ENCODE measurements at regions not wholly inside any gene's neighbourhood (a gene's known extent, or its start where the extent isn't known, plus 50 kb on each side); places are given as distances from the start of the nearest gene placed in this dataset.

- DNase-seq (ENCODE audit: extremely low spot score in 2 of 2) = no peak
- H3K9me3 ChIP-seq = peaks cover 6% of the 10 kb centered on the region
- no peaks in the 10 kb centered on the region for H3K36me3 ChIP-seq
- no peaks in the 10 kb centered on the region for H3K27me3 ChIP-seq
- no peak for TF ChIP-seq POLR2AphosphoS5 (IDR thresholded peaks at IDR 0.05; ENCODE audit: insufficient read depth in 1 of 2, low read depth in 1 of 2)
- no peak for TF ChIP-seq POLR2A (IDR thresholded peaks at IDR 0.05)
- TF ChIP-seq, protein P1, sequence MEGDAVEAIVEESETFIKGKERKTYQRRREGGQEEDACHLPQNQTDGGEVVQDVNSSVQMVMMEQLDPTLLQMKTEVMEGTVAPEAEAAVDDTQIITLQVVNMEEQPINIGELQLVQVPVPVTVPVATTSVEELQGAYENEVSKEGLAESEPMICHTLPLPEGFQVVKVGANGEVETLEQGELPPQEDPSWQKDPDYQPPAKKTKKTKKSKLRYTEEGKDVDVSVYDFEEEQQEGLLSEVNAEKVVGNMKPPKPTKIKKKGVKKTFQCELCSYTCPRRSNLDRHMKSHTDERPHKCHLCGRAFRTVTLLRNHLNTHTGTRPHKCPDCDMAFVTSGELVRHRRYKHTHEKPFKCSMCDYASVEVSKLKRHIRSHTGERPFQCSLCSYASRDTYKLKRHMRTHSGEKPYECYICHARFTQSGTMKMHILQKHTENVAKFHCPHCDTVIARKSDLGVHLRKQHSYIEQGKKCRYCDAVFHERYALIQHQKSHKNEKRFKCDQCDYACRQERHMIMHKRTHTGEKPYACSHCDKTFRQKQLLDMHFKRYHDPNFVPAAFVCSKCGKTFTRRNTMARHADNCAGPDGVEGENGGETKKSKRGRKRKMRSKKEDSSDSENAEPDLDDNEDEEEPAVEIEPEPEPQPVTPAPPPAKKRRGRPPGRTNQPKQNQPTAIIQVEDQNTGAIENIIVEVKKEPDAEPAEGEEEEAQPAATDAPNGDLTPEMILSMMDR (IDR thresholded peaks at IDR 0.05) = no peak
- H3K4me3 ChIP-seq = no peak overlapping the region
- no peaks in the 10 kb centered on the region for H3K4me1 ChIP-seq
- intact Hi-C loops (cut with DNase I) = no loop called here
- H3K27ac ChIP-seq = no peak overlapping the region
Observed at GRCh38 chr11:100624346-100624745, 62.7 kb upstream of the ARHGAP42 start.

- H3K36me3 ChIP-seq = no peaks in the 10 kb centered on the region
- intact Hi-C loops (cut with DNase I) = no loop called here
- peaks cover 6% of the 10 kb centered on the region for H3K9me3 ChIP-seq
- no peaks in the 10 kb centered on the region for H3K27me3 ChIP-seq
- DNase-seq (ENCODE audit: extremely low spot score in 2 of 2) = no peak
- H3K27ac ChIP-seq = no peak overlapping the region
- no peak for TF ChIP-seq POLR2A (IDR thresholded peaks at IDR 0.05)
- TF ChIP-seq, protein P1 (IDR thresholded peaks at IDR 0.05) = no peak
- no peak for TF ChIP-seq POLR2AphosphoS5 (IDR thresholded peaks at IDR 0.05; ENCODE audit: insufficient read depth in 1 of 2, low read depth in 1 of 2)
- no peak overlapping the region for H3K4me3 ChIP-seq
- H3K4me1 ChIP-seq = no peaks in the 10 kb centered on the region
Observed at GRCh38 chr11:100625041-100625440, 62.0 kb upstream of the ARHGAP42 start.

GRCh38 chr11:100629671-100630070 is 57.4 kb upstream of the ARHGAP42 start:
- Histone ChIP-seq H3K9me3 (no peaks in the 10 kb centered on the region), H3K27ac (no peak overlapping the region), H3K36me3 (no peaks in the 10 kb centered on the region), H3K4me1 (peaks cover 7% of the 10 kb centered on the region), H3K4me3 (no peak overlapping the region), H3K27me3 (no peaks in the 10 kb centered on the region)
- no peak for DNase-seq (ENCODE audit: extremely low spot score in 2 of 2)
- TF ChIP-seq, protein P1 (IDR thresholded peaks at IDR 0.05) = no peak
- TF ChIP-seq POLR2A (IDR thresholded peaks at IDR 0.05) (no peak), POLR2AphosphoS5 (IDR thresholded peaks at IDR 0.05; ENCODE audit: insufficient read depth in 1 of 2, low read depth in 1 of 2) (no peak)
- intact Hi-C loops (cut with DNase I) = no loop called here

DNA sequence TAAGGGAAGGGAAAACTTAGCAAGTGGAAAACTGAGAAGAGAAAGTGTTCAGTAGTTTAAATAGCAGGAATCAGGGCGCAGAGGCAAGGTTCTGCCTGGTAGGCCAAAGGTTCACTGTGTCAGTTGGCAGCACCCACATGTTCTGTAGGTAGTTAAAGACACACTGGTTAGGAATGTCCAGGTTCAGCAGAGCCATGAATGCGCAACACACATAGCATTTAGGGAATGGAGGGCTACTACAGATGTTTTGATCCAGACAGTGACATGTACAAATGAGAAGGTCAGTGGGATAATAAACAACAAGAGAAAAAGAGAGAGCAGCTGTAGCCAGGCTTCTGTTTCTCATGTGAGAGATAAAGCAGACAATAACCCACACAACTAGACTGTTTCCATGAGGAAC is 56.2 kb upstream of the ARHGAP42 start:
- intact Hi-C loops (cut with DNase I) = no loop called here
- no peak for TF ChIP-seq POLR2A (IDR thresholded peaks at IDR 0.05)
- TF ChIP-seq, protein P1 (IDR thresholded peaks at IDR 0.05) = no peak
- TF ChIP-seq POLR2AphosphoS5 (IDR thresholded peaks at IDR 0.05; ENCODE audit: insufficient read depth in 1 of 2, low read depth in 1 of 2) = no peak
- Histone ChIP-seq H3K4me3 (no peak overlapping the region), H3K9me3 (no peaks in the 10 kb centered on the region), H3K4me1 (peaks cover 7% of the 10 kb centered on the region), H3K36me3 (no peaks in the 10 kb centered on the region), H3K27me3 (no peaks in the 10 kb centered on the region), H3K27ac (no peak overlapping the region)
- no peak for DNase-seq (ENCODE audit: extremely low spot score in 2 of 2)

- Histone ChIP-seq H3K4me1 (peaks cover 7% of the 10 kb centered on the region), H3K4me3 (no peak overlapping the region), H3K27me3 (no peaks in the 10 kb centered on the region), H3K27ac (no peak overlapping the region), H3K9me3 (no peaks in the 10 kb centered on the region), H3K36me3 (no peaks in the 10 kb centered on the region)
- intact Hi-C loops (cut with DNase I) = no loop called here
- DNase-seq (ENCODE audit: extremely low spot score in 2 of 2) = no peak
- TF ChIP-seq, protein P1 (IDR thresholded peaks at IDR 0.05) = no peak
- no peak for TF ChIP-seq POLR2A (IDR thresholded peaks at IDR 0.05)
Observed at GRCh38 chr11:100631316-100631715, 55.8 kb upstream of the ARHGAP42 start.

Data from vagina (tissue), 2 donors.